GM21576 (cell line): ENCODE measurements at regions not wholly inside any gene's neighbourhood (a gene's known extent, or its start where the extent isn't known, plus 50 kb on each side); places are given as distances from the start of the nearest gene placed in this dataset.
A peak's percentile ranks its signal among the peaks of the same experiment; 100 is the strongest.

ENCODE experiments used
- ATAC-seq: cut with Tn5 transposase; IDR thresholded peaks from one replicate; pipeline ENCODE4 v1.9.1; 2021; ENCODE audit warnings: mild to moderate bottlenecking, moderate library complexity; ENCODE audit not compliant: unreplicated experiment

DNA sequence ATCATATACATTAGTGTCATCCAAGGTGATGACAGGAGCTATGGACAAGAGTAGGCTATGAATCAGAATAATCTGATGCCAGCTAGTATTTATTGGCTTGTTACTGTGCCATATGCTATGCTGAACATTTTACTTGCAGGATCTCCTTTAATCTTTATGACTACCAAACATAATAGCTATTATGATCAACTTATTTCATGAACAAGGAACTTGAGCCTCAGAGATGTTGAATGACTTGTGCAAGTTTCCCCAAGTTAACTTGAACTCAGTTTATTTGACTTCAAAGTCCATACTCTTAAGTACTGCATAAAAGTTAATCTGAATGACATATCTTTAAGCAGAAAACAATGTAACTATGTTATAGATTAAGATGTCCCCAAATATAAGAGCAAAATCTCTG, 178.8 kb upstream of the ARHGAP20 start:
- no peak for ATAC-seq

DNA sequence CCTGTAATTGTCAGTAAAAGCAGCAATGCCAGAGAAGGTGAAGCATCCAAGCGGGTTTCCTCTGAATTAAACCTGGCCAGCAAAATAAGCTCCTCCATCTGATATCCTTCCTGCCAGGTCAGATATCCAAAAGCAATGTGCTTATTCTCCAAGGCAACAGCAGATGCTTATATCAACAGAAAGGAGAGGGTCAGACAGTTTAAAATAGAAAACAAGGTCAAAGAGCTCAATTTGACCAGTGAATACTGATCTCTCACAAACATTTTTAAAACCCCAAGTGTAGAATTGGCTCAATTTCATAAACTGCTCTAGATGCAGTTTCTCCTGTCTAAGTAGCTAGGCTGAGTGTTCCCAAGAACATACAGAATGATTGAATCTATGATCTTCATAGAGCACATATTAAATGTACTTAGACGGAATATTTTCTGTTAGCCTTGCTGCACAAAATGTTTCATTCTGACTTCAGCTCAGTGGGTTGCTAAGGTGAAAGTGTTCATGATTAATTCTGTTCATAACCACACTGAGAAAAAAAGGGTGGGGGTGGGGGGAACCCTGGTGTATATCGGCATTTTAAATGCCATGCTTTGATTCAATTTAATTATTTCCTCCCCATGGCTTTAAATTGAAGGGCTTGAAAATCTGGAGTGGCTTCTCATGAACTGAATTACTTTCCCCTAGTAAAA, 174.2 kb upstream of the ARHGAP20 start:
- ATAC-seq = no peak

DNA sequence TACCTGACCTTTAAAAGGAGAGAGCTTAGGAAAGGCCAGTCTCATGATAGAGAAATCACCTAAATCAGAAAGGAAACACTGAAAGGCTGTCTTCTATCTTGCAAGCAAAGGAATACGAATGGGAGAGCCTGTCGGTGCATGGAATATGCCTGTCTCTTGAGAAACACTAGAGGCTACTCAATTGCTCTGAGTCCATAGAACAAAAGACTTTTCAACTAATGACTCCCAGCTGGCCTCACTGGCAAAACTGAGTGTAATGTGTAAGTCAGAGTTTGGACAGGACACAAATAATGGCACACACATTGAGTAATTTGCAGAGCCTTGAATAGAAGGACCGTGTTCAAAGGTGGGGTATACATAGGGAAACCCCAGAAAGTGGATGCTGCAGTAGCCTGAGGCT, 171.0 kb upstream of the ARHGAP20 start:
- ATAC-seq = no peak

- ATAC-seq = no peak
Measured at GRCh38 chr11:110878513-110878912, 166.3 kb upstream of the ARHGAP20 start.

DNA sequence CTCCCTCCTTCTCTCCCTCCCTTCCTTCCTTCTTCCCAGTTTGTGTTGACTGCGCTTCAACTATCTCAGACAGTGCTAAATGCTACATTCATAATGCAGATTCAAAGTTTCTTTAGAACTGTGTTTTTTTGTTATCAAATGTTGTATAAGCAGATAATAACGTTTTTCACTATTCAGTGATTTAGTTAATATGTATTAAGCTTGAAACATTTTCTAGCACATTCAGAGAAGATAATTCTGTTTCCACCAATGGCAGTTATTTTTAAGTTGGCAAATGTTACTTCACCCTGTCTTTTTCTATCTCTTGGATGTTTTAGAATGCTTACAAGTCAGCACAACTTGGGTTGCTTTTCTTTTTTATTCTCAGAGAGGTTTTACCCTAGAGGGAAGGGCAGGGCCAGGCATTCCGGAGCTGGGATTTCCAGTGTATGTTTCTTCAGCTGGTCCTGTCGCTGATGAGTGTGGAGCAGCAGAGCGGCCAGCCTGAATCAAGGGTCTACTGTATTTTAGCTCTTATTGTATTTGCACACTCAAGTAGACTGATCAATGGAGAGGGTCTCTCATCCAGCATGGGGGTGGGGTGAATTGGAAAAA, 162.3 kb upstream of the ARHGAP20 start:
- no peak for ATAC-seq

- ATAC-seq = no peak
Measured at GRCh38 chr11:110873975-110874374, 161.7 kb upstream of the ARHGAP20 start.

DNA sequence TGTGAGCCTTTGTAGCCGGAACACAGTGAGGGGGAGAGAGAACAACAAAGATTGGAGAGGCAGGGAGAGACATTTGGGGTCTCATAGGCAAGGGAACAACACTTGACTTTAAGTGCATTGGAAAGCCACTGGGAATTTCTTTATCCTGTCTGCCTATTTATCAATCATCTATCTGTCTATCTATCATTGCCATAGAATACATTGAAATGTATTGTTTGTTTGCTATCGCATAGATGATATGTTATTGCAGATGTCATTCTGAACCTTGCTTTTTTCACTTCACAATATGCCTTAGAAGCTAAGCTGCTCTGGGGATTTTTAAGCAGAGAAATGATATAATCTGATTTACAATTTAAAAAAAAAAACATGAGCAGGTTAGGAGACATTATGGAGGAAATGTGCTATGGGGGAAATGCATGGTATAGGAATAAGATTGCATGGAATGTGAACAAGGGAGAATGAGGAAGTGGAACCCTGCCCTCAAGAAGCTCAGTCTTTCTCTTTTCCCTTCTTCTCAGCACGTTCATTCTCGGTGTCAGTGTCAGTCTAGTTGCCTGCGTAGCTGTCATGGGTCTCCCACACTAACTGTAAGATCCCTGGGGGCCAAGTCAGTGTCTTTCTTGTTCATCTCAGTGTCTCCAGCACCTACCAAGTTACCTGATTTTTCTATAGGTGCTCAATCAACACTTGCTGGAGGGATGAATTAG, 158.7 kb upstream of the ARHGAP20 start:
- ATAC-seq = no peak

- ATAC-seq = no peak
Measured at GRCh38 chr11:110867951-110868350, 155.7 kb upstream of the ARHGAP20 start.

GRCh38 chr11:110866081-110866480, 153.8 kb upstream of the ARHGAP20 start:
- no peak for ATAC-seq

- no peak for ATAC-seq
Measured at GRCh38 chr11:110862407-110862806, 150.2 kb upstream of the ARHGAP20 start.

- no peak for ATAC-seq
Measured at GRCh38 chr11:110860461-110860860, 148.2 kb upstream of the ARHGAP20 start.

- no peak for ATAC-seq
Measured at GRCh38 chr11:110859998-110860397, 147.8 kb upstream of the ARHGAP20 start.

DNA sequence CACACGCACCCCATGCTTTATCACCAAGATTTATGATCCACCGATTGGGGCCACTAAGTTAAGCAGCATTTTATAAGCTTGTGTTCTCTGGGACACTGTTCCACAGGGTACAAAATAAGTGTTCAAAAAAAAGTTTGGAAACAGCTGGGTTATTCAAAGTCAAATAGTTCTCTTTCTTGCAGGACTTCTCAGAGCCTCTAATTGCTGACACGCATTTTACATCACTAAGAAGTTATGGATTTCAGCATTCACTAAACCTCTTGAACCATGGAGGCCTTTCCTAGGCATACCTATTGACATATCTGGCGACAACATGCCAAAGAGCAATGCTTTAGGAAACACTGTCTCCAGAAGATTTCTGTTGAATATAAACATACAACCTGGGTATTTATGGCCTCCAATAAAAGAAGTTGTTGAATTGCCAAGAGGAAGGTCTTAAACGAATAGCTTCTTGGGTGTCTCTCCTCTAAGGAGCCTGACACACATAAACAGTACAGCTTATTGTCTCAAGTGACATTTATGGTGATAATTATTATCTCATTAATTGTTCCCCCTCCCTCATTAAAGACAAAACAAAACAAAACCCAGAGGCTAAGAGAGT, 147.1 kb upstream of the ARHGAP20 start:
- ATAC-seq = no peak

GRCh38 chr11:110858547-110858921, 146.3 kb upstream of the ARHGAP20 start:
- peak; percentile 48 for ATAC-seq

DNA sequence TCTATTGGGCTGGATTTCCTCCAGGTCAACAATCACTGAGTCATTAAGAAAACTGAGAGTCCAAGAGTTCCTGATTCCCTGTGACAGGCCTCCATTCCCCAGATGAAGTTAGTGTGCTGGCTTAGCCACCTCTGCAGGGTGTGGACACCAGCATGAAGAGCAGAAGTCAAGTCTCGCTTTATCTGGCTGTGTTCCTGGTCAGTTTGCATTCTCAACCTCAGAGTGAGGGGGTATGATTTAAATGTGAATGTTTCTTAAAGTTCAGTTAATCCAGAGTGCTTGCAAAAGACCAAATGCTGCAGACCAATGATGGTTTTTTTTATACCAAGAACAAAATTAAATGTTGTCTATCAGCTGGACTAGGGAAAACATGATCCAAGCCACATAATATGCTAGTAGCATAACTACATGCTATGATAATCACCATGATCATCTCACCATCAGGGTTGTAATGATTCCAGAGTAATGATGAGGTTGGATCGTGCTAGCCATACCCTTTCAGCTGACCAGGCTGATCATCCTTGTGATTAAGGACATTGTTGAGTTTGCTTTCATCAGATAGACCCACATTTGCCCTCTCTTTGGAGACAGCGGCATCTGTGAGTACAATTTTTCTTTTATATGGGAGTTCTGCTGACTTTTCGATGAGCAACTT, 145.8 kb upstream of the ARHGAP20 start:
- no peak for ATAC-seq

DNA sequence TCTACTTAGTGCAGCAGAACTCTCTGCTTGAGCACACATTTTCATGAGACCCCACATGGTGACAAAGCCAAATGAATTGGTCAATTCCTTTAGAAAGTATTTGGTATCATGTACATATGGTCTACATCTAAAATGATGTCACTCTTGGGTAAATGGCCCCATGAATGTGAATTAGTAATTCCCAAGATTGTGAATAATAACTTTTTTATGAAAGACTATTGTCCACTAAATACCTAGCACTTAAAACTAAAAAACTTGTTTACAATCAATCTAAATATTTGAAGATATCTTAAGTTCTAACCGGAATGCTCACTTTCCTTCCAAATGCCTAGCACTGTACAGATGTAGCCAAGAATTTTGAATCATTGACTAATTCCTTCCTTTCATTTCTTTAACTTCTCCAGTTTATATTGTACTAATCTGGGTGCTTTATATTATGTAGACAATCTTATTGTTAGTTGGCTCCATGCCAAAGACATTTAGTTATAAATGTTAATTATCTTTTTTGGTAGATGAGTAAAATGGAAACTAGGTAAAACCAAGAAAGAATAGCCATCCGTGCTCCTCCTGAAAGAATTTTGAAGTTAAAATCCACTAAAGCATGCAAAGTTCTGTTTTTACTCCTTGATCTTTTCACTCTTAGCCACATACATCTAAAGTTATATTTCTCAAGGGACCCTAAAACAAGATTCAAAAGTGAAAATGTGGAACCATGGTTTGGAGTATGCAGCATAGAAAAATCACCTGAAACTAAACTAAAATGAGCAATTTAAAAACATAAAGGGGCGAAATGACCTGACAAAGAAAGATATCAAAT, 145.0 kb upstream of the ARHGAP20 start:
- peak; percentile 48 for ATAC-seq

DNA sequence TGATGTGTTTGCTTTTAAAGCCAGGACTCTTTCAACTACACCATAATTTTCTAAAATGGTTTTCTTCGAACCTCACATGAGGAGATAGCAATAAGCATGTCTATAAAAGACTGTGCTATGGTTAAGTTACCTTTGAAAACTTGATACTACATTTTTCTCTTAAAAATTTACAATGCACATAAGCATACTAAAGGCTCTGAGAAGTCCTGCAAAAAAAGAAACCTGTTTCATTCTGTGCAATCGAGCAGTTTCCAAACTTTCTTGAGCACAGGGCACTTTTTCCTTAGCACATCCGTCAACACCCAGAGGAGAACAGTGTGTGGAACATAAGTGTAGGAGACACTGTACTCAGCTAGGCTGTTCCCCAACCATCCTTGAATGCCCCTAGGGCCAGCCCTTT, 144.1 kb upstream of the ARHGAP20 start:
- ATAC-seq = no peak

DNA sequence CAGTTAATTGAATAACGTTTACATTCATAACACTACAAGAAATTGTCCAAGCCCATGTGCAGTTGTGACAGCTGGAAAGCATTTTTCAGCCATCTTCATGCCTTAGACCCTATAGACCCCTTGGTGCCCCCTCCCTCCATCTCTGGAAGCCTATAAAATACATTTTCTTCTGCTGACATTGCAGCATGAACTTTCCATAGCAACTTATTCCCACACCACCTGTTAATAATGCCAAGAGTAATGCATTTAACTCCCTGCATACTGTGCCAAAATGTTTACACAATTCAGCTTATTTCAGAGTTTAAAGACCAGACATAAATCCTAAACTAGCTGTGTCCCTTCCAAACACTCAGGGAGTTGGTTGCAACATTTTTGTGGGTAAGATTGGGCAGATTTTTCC, 143.0 kb upstream of the ARHGAP20 start:
- no peak for ATAC-seq

- ATAC-seq = no peak
Measured at GRCh38 chr11:110852921-110853490, 140.8 kb upstream of the ARHGAP20 start.

DNA sequence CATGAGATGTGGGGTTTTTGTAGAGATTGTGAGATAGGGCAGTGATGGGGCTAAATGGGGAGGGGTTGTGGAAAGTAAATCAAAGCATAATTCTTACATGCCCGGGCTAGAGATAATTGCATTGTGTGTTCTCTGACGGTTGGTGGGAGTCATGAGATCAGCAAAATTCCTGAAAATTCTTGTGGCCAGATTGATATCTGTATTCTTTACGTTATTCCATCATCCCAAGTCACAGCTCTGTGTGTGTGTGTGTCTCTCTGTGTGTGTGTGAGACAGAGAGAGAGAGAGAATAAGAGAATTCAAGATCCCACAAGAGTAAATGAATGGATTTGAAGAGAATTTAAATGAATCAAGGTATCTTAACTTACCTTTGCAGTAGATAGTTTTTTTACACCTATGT, 138.6 kb upstream of the ARHGAP20 start:
- no peak for ATAC-seq
